H9 (cell line): ENCODE measurements at regions not wholly inside any gene's neighbourhood (a gene's known extent, or its start where the extent isn't known, plus 50 kb on each side); places are given as distances from the start of the nearest gene placed in this dataset.

Source experiments
- DNase-seq: peaks from one replicate; pipeline ENCODE4 v3.0.0-alpha.2; 2017
- H2AFZ ChIP-seq: one replicate; pipeline ENCODE4 v1.6.1; 2013; ENCODE audit warnings: mild to moderate bottlenecking, low read length, control low read depth, moderate library complexity
- H2AK5ac ChIP-seq: 2 replicates; pipeline ENCODE4 v1.6.1; 2013; ENCODE audit warnings: low read length, control low read depth, mixed read lengths; ENCODE audit not compliant: insufficient read length
- H2BK120ac ChIP-seq: one replicate; pipeline ENCODE4 v1.6.1; 2013; ENCODE audit warnings: low read depth, mild to moderate bottlenecking, low read length, control low read depth, inconsistent platforms; ENCODE audit not compliant: poor library complexity, severe bottlenecking
- H2BK12ac ChIP-seq: 2 replicates; pipeline ENCODE4 v1.6.1; 2013; ENCODE audit warnings: low read length, control low read depth, mixed read lengths, low read depth; ENCODE audit not compliant: insufficient read length
- H2BK15ac ChIP-seq: 2 replicates; pipeline ENCODE4 v1.6.1; 2013; ENCODE audit warnings: low read depth, low read length, control low read depth
- H2BK20ac ChIP-seq: one replicate; pipeline ENCODE4 v1.6.1; 2013; ENCODE audit warnings: low read depth, mild to moderate bottlenecking, low read length, control low read depth, inconsistent platforms; ENCODE audit not compliant: poor library complexity, severe bottlenecking
- H2BK5ac ChIP-seq: 2 replicates; pipeline ENCODE4 v1.6.1; 2013; ENCODE audit warnings: low read length, control low read depth, mixed read lengths; ENCODE audit not compliant: insufficient read length
- H3K14ac ChIP-seq: 2 replicates; pipeline ENCODE4 v1.6.1; 2013; ENCODE audit warnings: low read length, control low read depth; ENCODE audit not compliant: insufficient read depth
- H3K18ac ChIP-seq: 2 replicates; pipeline ENCODE4 v1.6.1; 2013; ENCODE audit warnings: low read depth, mild to moderate bottlenecking, mixed read lengths, low read length, control low read depth; ENCODE audit not compliant: insufficient read length
- H3K23ac ChIP-seq: 2 replicates; pipeline ENCODE4 v1.6.1; 2013; ENCODE audit warnings: low read length, control low read depth, mixed read lengths, low read depth; ENCODE audit not compliant: insufficient read length
- H3K23me2 ChIP-seq: 2 replicates; pipeline ENCODE4 v1.6.1; 2013; ENCODE audit warnings: low read depth, mild to moderate bottlenecking, mixed read lengths, low read length, control low read depth; ENCODE audit not compliant: insufficient read length, poor library complexity, severe bottlenecking
- H3K27ac ChIP-seq: 2 replicates; pipeline ENCODE4 v1.5.1; 2013; ENCODE audit warnings: low read length, control low read depth, mixed read lengths, low read depth; ENCODE audit not compliant: insufficient read length
- H3K27me3 ChIP-seq: 2 replicates; pipeline ENCODE4 v1.6.1; 2013; ENCODE audit warnings: low read length, control low read depth, inconsistent platforms; ENCODE audit not compliant: insufficient read depth
- H3K4ac ChIP-seq: 2 replicates; pipeline ENCODE4 v1.6.1; 2013; ENCODE audit warnings: low read depth, mild to moderate bottlenecking, control low read depth, inconsistent platforms, low read length, moderate library complexity
- H3K4me1 ChIP-seq: 2 replicates; pipeline ENCODE4 v1.6.1; 2013; ENCODE audit warnings: low read length, control low read depth, inconsistent platforms; ENCODE audit not compliant: insufficient read depth
- H3K4me2 ChIP-seq: 2 replicates; pipeline ENCODE4 v1.6.1; 2013; ENCODE audit warnings: low read length, control low read depth, mixed read lengths; ENCODE audit not compliant: insufficient read length, insufficient read depth
- H3K56ac ChIP-seq: 2 replicates; pipeline ENCODE4 v1.6.1; 2013; ENCODE audit warnings: low read depth, mild to moderate bottlenecking, mixed read lengths, low read length, control low read depth; ENCODE audit not compliant: insufficient read length
- H3K79me1 ChIP-seq: 2 replicates; pipeline ENCODE4 v1.6.1; 2013; ENCODE audit warnings: low read depth, mild to moderate bottlenecking, moderate library complexity, low read length, control low read depth, inconsistent platforms; ENCODE audit not compliant: insufficient read depth, poor library complexity, severe bottlenecking
- H3K79me2 ChIP-seq: 2 replicates; pipeline ENCODE4 v1.6.1; 2013; ENCODE audit warnings: low read length, control low read depth, inconsistent platforms; ENCODE audit not compliant: insufficient read depth
- H3K9ac ChIP-seq: 2 replicates; pipeline ENCODE4 v1.6.1; 2013; ENCODE audit warnings: low read length, control low read depth, mixed read lengths; ENCODE audit not compliant: insufficient read length; ENCODE audit errors: extremely low read depth
- H3K9me3 ChIP-seq: one replicate; pipeline ENCODE4 v1.6.1; 2013; ENCODE audit warnings: low read depth, low read length, inconsistent platforms; ENCODE audit not compliant: control insufficient read depth
- H3T11ph ChIP-seq: one replicate; pipeline ENCODE4 v1.6.1; 2013; ENCODE audit warnings: mild to moderate bottlenecking, low read length, control low read depth, inconsistent platforms
- H4K20me1 ChIP-seq: one replicate; pipeline ENCODE4 v1.6.1; 2013; ENCODE audit not compliant: control insufficient read depth, insufficient read length, insufficient read depth
- H4K5ac ChIP-seq: 2 replicates; pipeline ENCODE4 v1.6.1; 2013; ENCODE audit warnings: low read depth, mild to moderate bottlenecking, mixed read lengths, low read length, control low read depth; ENCODE audit not compliant: insufficient read length
- H4K8ac ChIP-seq: replicated peaks from 2 replicates; pipeline ENCODE4 v1.6.1; 2013; ENCODE audit warnings: low read length, control low read depth, mixed read lengths, low read depth; ENCODE audit not compliant: insufficient read length
- H4K91ac ChIP-seq: 2 replicates; pipeline ENCODE4 v1.6.1; 2013; ENCODE audit warnings: low read depth, mild to moderate bottlenecking, moderate library complexity, mixed read lengths, low read length, control low read depth; ENCODE audit not compliant: insufficient read length
- H3K27ac Mint-ChIP-seq, 3 experiments: 2 replicates in 2 of 3; 3 replicates in 1 of 3; pipeline ENCODE4 v1.8.0; 2020 to 2021; ENCODE audit warnings: mixed read lengths in 3 of 3, mild to moderate bottlenecking in 1 of 3, moderate library complexity in 1 of 3
- H3K27me3 Mint-ChIP-seq: 2 replicates; pipeline ENCODE4 v1.8.0; 2021; ENCODE audit warnings: low read depth, mild to moderate bottlenecking, moderate library complexity, mixed read lengths
- H3K36me3 Mint-ChIP-seq, 3 experiments: 2 replicates in 2 of 3; 3 replicates in 1 of 3; pipeline ENCODE4 v1.8.0; 2020 to 2021; ENCODE audit warnings: low read depth in 3 of 3, mixed read lengths in 3 of 3; ENCODE audit not compliant: insufficient read depth in 1 of 3
- H3K4me1 Mint-ChIP-seq, 2 experiments: 2 replicates each; pipeline ENCODE4 v1.8.0; 2020; ENCODE audit warnings: mixed read lengths in 2 of 2
- H3K4me3 Mint-ChIP-seq, 2 experiments: 2 replicates in 1 of 2; 3 replicates in 1 of 2; pipeline ENCODE4 v1.8.0; 2020 to 2021; ENCODE audit warnings: mild to moderate bottlenecking in 2 of 2, mixed read lengths in 2 of 2, moderate library complexity in 1 of 2
- H3K9me3 Mint-ChIP-seq, 2 experiments: 2 replicates in 1 of 2; 3 replicates in 1 of 2; pipeline ENCODE4 v1.8.0; 2020; ENCODE audit warnings: mild to moderate bottlenecking in 2 of 2, mixed read lengths in 2 of 2, moderate library complexity in 1 of 2
- CTCF ChIP-seq: fragments of 200-600 bp; sonication (generic); conservative IDR thresholded peaks from 3 replicates; pipeline ENCODE4 v1.8.0; 2021; ENCODE audit warnings: antibody characterized with exemption, mild to moderate bottlenecking
- WGBS: extraction: QIAGEN DNeasy Blood & Tissue Kit; methylation state at CpG from one replicate; pipeline ENCODE4 v1.1.7; 2013; ENCODE audit warnings: missing lambda C conversion rate, low lambda C conversion rate, mixed read lengths; ENCODE audit not compliant: insufficient read length; ENCODE audit errors: extremely low coverage; 5-methylcytosine and 5-hydroxymethylcytosine counted together

- no peak overlapping the region for H2BK12ac ChIP-seq
- H3K9ac ChIP-seq = no peak overlapping the region
- H3K4me2 ChIP-seq = no peak overlapping the region
- no peak overlapping the region for H3K27ac ChIP-seq
- TF ChIP-seq CTCF = no peak
- Mint-ChIP-seq H3K36me3 (no peaks in the 10 kb centered on the region; a peak in 1 of 7 replicates), H3K27me3 (no peaks in the 10 kb centered on the region), H3K27ac (no peak overlapping the region), H3K9me3 (no peaks in the 10 kb centered on the region; a peak in 1 of 5 replicates), H3K4me1 (peaks cover 6% of the 10 kb centered on the region in 2 experiments; a peak in 3 of 4 replicates), H3K4me3 (no peak overlapping the region)
- no peak overlapping the region for H2AK5ac ChIP-seq
- no peak overlapping the region for H3K4ac ChIP-seq
- no peak overlapping the region for H4K5ac ChIP-seq
- no peak overlapping the region for H2BK5ac ChIP-seq
- H2AFZ ChIP-seq = no peak overlapping the region
- H3K23ac ChIP-seq = no peak overlapping the region
- H3K27me3 ChIP-seq = no peaks in the 10 kb centered on the region
- no peak overlapping the region for H4K8ac ChIP-seq
- DNase-seq = no peak
- H2BK20ac ChIP-seq = no peak overlapping the region
- no peaks in the 10 kb centered on the region for H3K23me2 ChIP-seq
- no peaks in the 10 kb centered on the region for H3K9me3 ChIP-seq
- no peak overlapping the region for H2BK120ac ChIP-seq
- no peaks in the 10 kb centered on the region for H3K79me1 ChIP-seq
- no peak overlapping the region for H3K56ac ChIP-seq
- no peak overlapping the region for H2BK15ac ChIP-seq
- no peak overlapping the region for H3T11ph ChIP-seq
- no peak overlapping the region for H4K91ac ChIP-seq
- H3K18ac ChIP-seq = no peak overlapping the region
- WGBS = no CpG with 5 or more reads among the region's 1 CpG
- no peaks in the 10 kb centered on the region for H4K20me1 ChIP-seq
- no peaks in the 10 kb centered on the region for H3K4me1 ChIP-seq
- H3K14ac ChIP-seq = no peak overlapping the region
- no peaks in the 10 kb centered on the region for H3K79me2 ChIP-seq
These were observed 1099.6 kb upstream of the TMEFF2 start for GRCh38 chr2:193294371-193294770.
